Caco-2 (cell line): ENCODE measurements at regions not wholly inside any gene's neighbourhood (a gene's known extent, or its start where the extent isn't known, plus 50 kb on each side); places are given as distances from the start of the nearest gene placed in this dataset.

Experiments
- BruUV-seq: library from RNA; stranded (reverse); fragments of 400-500 nt; replicated peaks from 2 replicates; lab custom pipeline; 2021; lab: Mats Ljungman, UMichigan
- CTCF ChIA-PET: fragments of 300-600 bp; sonication (Branson Sonifier 250); formaldehyde crosslinking; loops from one replicate; lab custom pipeline; 2022; ENCODE audit warnings: antibody characterized with exemption; lab: Charles Lee
- POLR2A ChIA-PET: fragments of 300-600 bp; sonication (Branson Sonifier 250); formaldehyde crosslinking; loops from one replicate; lab custom pipeline; 2022; ENCODE audit warnings: antibody characterized with exemption; lab: Charles Lee
- DNase-seq, 2 experiments: peaks; one replicate each; pipeline versions ENCODE4 v3.0.0 to v3.0.0-alpha.2; 2020 to 2022
- H3K27me3 ChIP-seq: replicated peaks from 2 replicates; pipeline ENCODE4 v1.6.0; 2011; ENCODE audit warnings: low read length; ENCODE audit not compliant: control insufficient read depth, insufficient read depth
- H3K36me3 ChIP-seq: 2 replicates; pipeline ENCODE4 v1.5.1; 2011; ENCODE audit warnings: low read length; ENCODE audit not compliant: control insufficient read depth, insufficient read depth
- H3K4me1 ChIP-seq: fragments of 250-450 bp; sonication (Bioruptor Pico); 2 replicates; pipeline ENCODE4 v1.5.1; 2020; ENCODE audit warnings: mild to moderate bottlenecking
- H3K4me3 ChIP-seq: 2 replicates; pipeline ENCODE4 v1.5.1; 2011; ENCODE audit warnings: low read depth, mild to moderate bottlenecking, control low read depth, low read length
- H3K9me3 ChIP-seq: fragments of 250-450 bp; sonication (Bioruptor Pico); 2 replicates; pipeline ENCODE4 v1.5.1; 2020; ENCODE audit warnings: mild to moderate bottlenecking, moderate library complexity
- H3K27ac Mint-ChIP-seq: one replicate; pipeline ENCODE4 v1.8.0; 2022; ENCODE audit warnings: mixed read lengths; ENCODE audit not compliant: unreplicated experiment
- H3K27me3 Mint-ChIP-seq: one replicate; pipeline ENCODE4 v1.8.0; 2022; ENCODE audit warnings: mixed read lengths; ENCODE audit not compliant: insufficient read depth, unreplicated experiment
- H3K36me3 Mint-ChIP-seq: one replicate; pipeline ENCODE4 v1.8.0; 2022; ENCODE audit warnings: mild to moderate bottlenecking, mixed read lengths; ENCODE audit not compliant: insufficient read depth, unreplicated experiment
- H3K4me1 Mint-ChIP-seq: one replicate; pipeline ENCODE4 v1.8.0; 2022; ENCODE audit warnings: low read depth, mixed read lengths; ENCODE audit not compliant: unreplicated experiment
- H3K4me3 Mint-ChIP-seq: one replicate; pipeline ENCODE4 v1.8.0; 2022; ENCODE audit warnings: mild to moderate bottlenecking, moderate library complexity, mixed read lengths; ENCODE audit not compliant: unreplicated experiment
- H3K9me3 Mint-ChIP-seq: one replicate; pipeline ENCODE4 v1.8.0; 2022; ENCODE audit warnings: mixed read lengths; ENCODE audit not compliant: unreplicated experiment
- intact Hi-C: fragments of 100-400 bp; cut with micrococcal nuclease; formaldehyde crosslinking; loops from one replicate; pipeline ENCODE4 v1.10.0; 2022; ENCODE audit not compliant: unreplicated experiment
- TF ChIP-seq, protein P1 (sequence below), 2 experiments: fragments of 200-600 bp in 1 of 2; IDR thresholded peaks; 1 replicate in 1 of 2; 2 replicates in 1 of 2; pipeline versions ENCODE4 v1.5.1 to v1.8.0; 2011 to 2022; ENCODE audit warnings: antibody characterized with exemption in 1 of 2, control low read depth in 1 of 2, inconsistent platforms in 1 of 2, low read depth in 1 of 2, low read length in 1 of 2, mild to moderate bottlenecking in 1 of 2, moderate library complexity in 1 of 2; ENCODE audit not compliant: insufficient read depth in 1 of 2, severe bottlenecking in 1 of 2, unreplicated experiment in 1 of 2

GRCh38 chr16:13403326-13403725 is 501.9 kb downstream of the SHISA9 start:
- H3K4me1 Mint-ChIP-seq: no peaks in the 10 kb centered on the region
- TF ChIP-seq, protein P1, sequence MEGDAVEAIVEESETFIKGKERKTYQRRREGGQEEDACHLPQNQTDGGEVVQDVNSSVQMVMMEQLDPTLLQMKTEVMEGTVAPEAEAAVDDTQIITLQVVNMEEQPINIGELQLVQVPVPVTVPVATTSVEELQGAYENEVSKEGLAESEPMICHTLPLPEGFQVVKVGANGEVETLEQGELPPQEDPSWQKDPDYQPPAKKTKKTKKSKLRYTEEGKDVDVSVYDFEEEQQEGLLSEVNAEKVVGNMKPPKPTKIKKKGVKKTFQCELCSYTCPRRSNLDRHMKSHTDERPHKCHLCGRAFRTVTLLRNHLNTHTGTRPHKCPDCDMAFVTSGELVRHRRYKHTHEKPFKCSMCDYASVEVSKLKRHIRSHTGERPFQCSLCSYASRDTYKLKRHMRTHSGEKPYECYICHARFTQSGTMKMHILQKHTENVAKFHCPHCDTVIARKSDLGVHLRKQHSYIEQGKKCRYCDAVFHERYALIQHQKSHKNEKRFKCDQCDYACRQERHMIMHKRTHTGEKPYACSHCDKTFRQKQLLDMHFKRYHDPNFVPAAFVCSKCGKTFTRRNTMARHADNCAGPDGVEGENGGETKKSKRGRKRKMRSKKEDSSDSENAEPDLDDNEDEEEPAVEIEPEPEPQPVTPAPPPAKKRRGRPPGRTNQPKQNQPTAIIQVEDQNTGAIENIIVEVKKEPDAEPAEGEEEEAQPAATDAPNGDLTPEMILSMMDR (IDR thresholded peaks at IDR 0.05; ENCODE audit: insufficient read depth in 1 of 2, low read depth in 1 of 2, low read length in 1 of 2, severe bottlenecking in 1 of 2, unreplicated experiment in 1 of 2): no peak
- CTCF ChIA-PET: no interaction called here
- DNase-seq: no peak
- no peaks in the 10 kb centered on the region for H3K9me3 Mint-ChIP-seq
- BruUV-seq: no TSS peak
- no peak overlapping the region for H3K4me3 ChIP-seq
- POLR2A ChIA-PET: no interaction called here
- no peaks in the 10 kb centered on the region for H3K9me3 ChIP-seq
- no peaks in the 10 kb centered on the region for H3K4me1 ChIP-seq
- intact Hi-C loops: no loop called here
- H3K4me3 Mint-ChIP-seq: no peak overlapping the region
- peaks cover 8% of the 10 kb centered on the region for H3K27me3 Mint-ChIP-seq
- H3K27ac Mint-ChIP-seq: no peak overlapping the region
- H3K36me3 Mint-ChIP-seq: no peaks in the 10 kb centered on the region
- no peaks in the 10 kb centered on the region for H3K27me3 ChIP-seq
- no peaks in the 10 kb centered on the region for H3K36me3 ChIP-seq

- no TSS peak for BruUV-seq
- Mint-ChIP-seq H3K9me3 (no peaks in the 10 kb centered on the region), H3K4me1 (no peaks in the 10 kb centered on the region), H3K27ac (no peak overlapping the region), H3K27me3 (peaks cover 7% of the 10 kb centered on the region), H3K4me3 (no peak overlapping the region), H3K36me3 (no peaks in the 10 kb centered on the region)
- Histone ChIP-seq H3K4me1 (no peaks in the 10 kb centered on the region), H3K36me3 (no peaks in the 10 kb centered on the region), H3K4me3 (no peak overlapping the region), H3K27me3 (no peaks in the 10 kb centered on the region), H3K9me3 (no peaks in the 10 kb centered on the region)
- CTCF ChIA-PET: no interaction called here
- TF ChIP-seq, protein P1 (IDR thresholded peaks at IDR 0.05; ENCODE audit: insufficient read depth in 1 of 2, low read depth in 1 of 2, low read length in 1 of 2, severe bottlenecking in 1 of 2, unreplicated experiment in 1 of 2): no peak
- POLR2A ChIA-PET: interaction anchor here (0.6 kb wide), 1 partner anchor 23 kb away, joined by 4 read pairs; no protein-coding TSS in a partner anchor
- no peak for DNase-seq
- intact Hi-C loops: loop anchor here (10.0 kb wide), 1 partner anchor 351 kb away; no protein-coding TSS in a partner anchor
Observed at GRCh38 chr16:13414154-13414553, 505.8 kb upstream of the ERCC4 start.

DNA sequence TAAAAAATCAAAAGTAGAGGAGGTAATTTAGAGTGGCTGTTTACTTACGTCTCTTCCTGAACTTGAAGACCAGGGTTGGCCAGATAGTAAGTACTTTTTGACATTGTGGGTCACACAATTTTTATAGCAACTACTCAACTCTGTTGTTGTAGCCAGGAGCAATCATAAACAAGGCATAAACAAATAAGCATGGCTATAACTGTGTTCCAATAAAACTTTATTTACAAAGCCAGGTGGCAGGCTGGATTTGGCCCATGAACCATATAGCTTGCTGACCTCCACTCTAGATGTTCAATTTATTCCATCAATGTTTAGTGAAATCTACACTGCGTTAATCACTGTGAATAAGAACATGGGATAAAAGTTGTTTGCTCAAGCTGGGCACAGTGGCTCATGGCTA is 500.4 kb upstream of the ERCC4 start:
- CTCF ChIA-PET: no interaction called here
- BruUV-seq: no TSS peak

More for the DNA sequence above, 500.4 kb upstream of the ERCC4 start:
- POLR2A ChIA-PET: no interaction called here
- intact Hi-C loops: loop anchor here (10.0 kb wide), 1 partner anchor 345 kb away; no protein-coding TSS in a partner anchor
- no peaks in the 10 kb centered on the region; the same call in 1 of the 2 replicates for H3K27me3 ChIP-seq
- H3K36me3 ChIP-seq: no peaks in the 10 kb centered on the region
- Mint-ChIP-seq H3K4me1 (no peaks in the 10 kb centered on the region), H3K9me3 (no peaks in the 10 kb centered on the region), H3K27me3 (peaks cover 4% of the 10 kb centered on the region), H3K36me3 (no peaks in the 10 kb centered on the region), H3K27ac (no peak overlapping the region), H3K4me3 (no peak overlapping the region)
- no peak for DNase-seq
- H3K9me3 ChIP-seq: no peaks in the 10 kb centered on the region
- H3K4me3 ChIP-seq: no peak overlapping the region
- no peaks in the 10 kb centered on the region for H3K4me1 ChIP-seq
- TF ChIP-seq, protein P1 (IDR thresholded peaks at IDR 0.05; ENCODE audit: insufficient read depth in 1 of 2, low read depth in 1 of 2, low read length in 1 of 2, severe bottlenecking in 1 of 2, unreplicated experiment in 1 of 2): no peak
